Pancreas (tissue), 10 donors: ENCODE measurements at regions not wholly inside any gene's neighbourhood (a gene's known extent, or its start where the extent isn't known, plus 50 kb on each side); places are given as distances from the start of the nearest gene placed in this dataset.

Experiments
- ATAC-seq, 4 donors: fragments of 200-7000 bp; cut with Tn5 transposase; one replicate each; pipeline versions ENCODE4 v1.8.0 to v1.9.1; 2020; ENCODE audit warnings: mild to moderate bottlenecking in 4 of 4, moderate library complexity in 4 of 4
- DNase-seq, 6 donors: peaks; one replicate each; pipeline ENCODE4 v3.0.0-alpha.2; 2020
- FAIRE-seq: peaks from 2 replicates; lab custom pipeline; 2012; peaks lifted over from hg19 to GRCh38; lab: Jason Lieb, UNC
- H3K27ac ChIP-seq, 4 donors: fragments of 200-600 bp; sonication (generic); 1 replicate in 3 of 4; 2 replicates in 1 of 4; pipeline versions ENCODE4 v1.5.0 to v1.8.0; 2020
- H3K27me3 ChIP-seq, 4 donors: fragments of 200-600 bp; one replicate each; pipeline ENCODE4 v1.8.0; 2021
- H3K36me3 ChIP-seq, 3 donors: fragments of 200-600 bp; sonication (generic) in 1 of 3; one replicate each; pipeline versions ENCODE4 v1.5.0 to v1.8.0; 2020 to 2021
- H3K4me1 ChIP-seq, 3 donors: fragments of 200-600 bp; one replicate each; pipeline ENCODE4 v1.8.0; 2021
- H3K4me3 ChIP-seq, 4 donors: fragments of 200-600 bp; sonication (generic) in 2 of 4; one replicate each; pipeline versions ENCODE4 v1.5.0 to v1.8.0; 2020 to 2021
- H3K9me3 ChIP-seq, 4 donors: fragments of 200-600 bp; one replicate each; pipeline ENCODE4 v1.8.0; 2021
- CTCF ChIP-seq, 4 donors: fragments of 200-600 bp; sonication (generic) in 3 of 4; IDR thresholded peaks; one replicate each; pipeline versions ENCODE4 v1.5.0 to v1.8.0; 2021; ENCODE audit warnings: antibody characterized with exemption in 4 of 4
- WGBS, 2 donors: extraction: QIAGEN DNeasy Blood & Tissue Kit; methylation state at CpG; one replicate each; pipeline ENCODE4 v1.1.7; 2013; 5-methylcytosine and 5-hydroxymethylcytosine counted together
- intact Hi-C, 3 donors: fragments of 100-400 bp; cut with DNase I; formaldehyde crosslinking; loops; one replicate each; pipeline versions ENCODE4 v1.11.1 to v1.14.2; 2022
- donor health status: healthy with polysubstance abuse.
- donor health status: DM: no; HTN: no; CAD: no; lungs with moderate emphysema.
- donor health status: DM: no; HTN: no; CAD: no.
- donor health status: control.
- donor health status: control.
- donor health status: Bipolar disorder and iron deficiency.
- donor health status: DM: yes; HTN: yes; CAD: no.
- donor health status: DM: no; HTN: no; CAD: no.
- donor health status: DM: no; HTN: no; CAD: no.
- donor health status: DM: yes; HTN: yes; CAD: no.

DNA sequence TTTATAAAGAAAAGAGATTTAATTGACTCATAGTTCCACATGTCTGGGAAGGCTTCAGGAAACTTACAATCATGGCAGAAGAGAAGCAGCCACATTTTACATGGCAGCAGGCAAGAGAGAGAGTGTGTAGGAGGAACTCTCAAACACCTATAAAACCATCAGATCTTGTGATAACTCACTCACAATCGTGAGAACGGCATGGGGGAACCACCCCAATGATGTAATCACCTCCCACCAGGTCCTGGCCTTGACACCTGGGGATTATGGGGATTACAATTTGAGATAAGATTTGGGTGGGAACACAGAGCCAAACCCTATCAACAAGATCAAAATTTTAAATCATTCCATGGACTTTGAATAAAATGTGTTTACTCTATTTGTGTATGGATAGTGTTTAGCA lies 575.6 kb downstream of the ADCYAP1 start:
- Histone ChIP-seq H3K27me3 (no peaks in the 10 kb centered on the region), H3K4me1 (no peaks in the 10 kb centered on the region), H3K4me3 (no peak overlapping the region), H3K27ac (no peak overlapping the region), H3K36me3 (no peaks in the 10 kb centered on the region), H3K9me3 (no peaks in the 10 kb centered on the region)
- TF ChIP-seq CTCF (IDR thresholded peaks at IDR 0.05) = no peak
- DNase-seq (no peak), FAIRE-seq (no peak), ATAC-seq (no peak)
- intact Hi-C loops = no loop called here
- WGBS, 2 donors = 8 to 33% methylated on average over 2 of the region's 2 CpGs

DNA sequence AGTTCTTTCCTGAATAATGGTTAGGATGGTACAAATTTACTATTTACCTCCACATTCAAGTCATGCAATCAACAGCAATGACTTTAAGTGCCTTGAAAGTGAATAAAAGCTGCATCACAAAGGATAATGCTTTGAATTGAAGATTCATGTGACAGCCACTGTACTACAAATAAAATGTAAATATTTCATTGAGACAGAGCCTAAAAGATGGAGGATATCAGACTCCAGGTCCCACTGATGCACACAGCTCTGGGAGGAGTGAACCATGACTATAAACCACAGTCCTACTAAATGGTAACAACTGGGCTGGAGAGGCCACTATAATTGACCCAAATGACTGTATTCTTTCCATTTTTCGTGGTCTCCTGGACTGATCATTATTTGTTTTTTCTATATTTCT lies 576.9 kb downstream of the ADCYAP1 start:
- no peaks in the 10 kb centered on the region for H3K36me3 ChIP-seq
- 61 to 68% methylated on average over 1 of the region's 1 CpG for WGBS, 2 donors
- no peak for DNase-seq
- H3K27me3 ChIP-seq = no peaks in the 10 kb centered on the region
- H3K4me1 ChIP-seq = no peaks in the 10 kb centered on the region
- TF ChIP-seq CTCF (IDR thresholded peaks at IDR 0.05) = no peak
- no peak for ATAC-seq
- no peaks in the 10 kb centered on the region for H3K9me3 ChIP-seq
- no peak overlapping the region for H3K4me3 ChIP-seq
- intact Hi-C loops = no loop called here
- no peak overlapping the region for H3K27ac ChIP-seq
- FAIRE-seq = no peak

DNA sequence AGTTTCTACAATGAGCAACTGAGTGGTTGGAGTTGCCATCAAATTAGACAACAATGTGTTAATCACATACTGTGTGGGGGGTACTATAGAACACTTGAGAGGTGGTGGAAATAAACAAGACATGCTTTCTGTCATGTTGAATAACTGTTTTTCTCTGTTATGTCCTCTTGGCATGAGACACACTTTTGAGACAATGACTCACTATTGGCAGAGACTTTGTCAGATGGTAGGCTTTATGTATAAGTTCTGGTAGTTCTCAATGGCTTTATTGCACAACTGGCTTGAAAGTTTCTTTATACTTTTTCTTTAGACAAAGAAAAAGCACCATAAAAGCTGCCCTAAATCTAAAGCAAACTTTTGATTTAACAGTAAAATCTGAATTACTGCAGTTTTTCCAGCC lies 578.7 kb downstream of the ADCYAP1 start:
- ATAC-seq (peak in 3 of 4 donors; percentile 27 to 48 (median 38)), DNase-seq (no peak)

DNA sequence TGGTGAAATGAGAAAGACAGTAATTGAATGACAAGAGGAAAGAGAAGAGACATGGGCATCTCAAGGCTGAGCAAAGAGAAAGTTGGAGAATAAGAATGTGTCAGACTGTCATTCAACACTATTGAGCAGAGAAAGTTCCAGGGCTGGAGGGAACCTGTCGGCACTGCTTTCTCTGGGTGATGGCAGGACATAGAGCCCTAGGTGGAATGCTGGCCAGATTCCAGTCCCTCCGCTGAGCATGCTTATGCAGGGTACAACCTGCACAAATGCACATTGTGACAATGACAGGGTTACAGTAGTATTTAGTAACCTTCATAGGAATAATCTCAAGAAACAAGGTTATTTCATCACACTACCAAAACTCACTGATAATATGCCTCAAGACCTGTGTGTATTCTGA lies 582.8 kb downstream of the ADCYAP1 start:
- DNase-seq = no peak
- no peak for FAIRE-seq
- WGBS, 2 donors = 68 to 90% methylated on average over 2 of the region's 2 CpGs
- Histone ChIP-seq H3K36me3 (no peaks in the 10 kb centered on the region), H3K27me3 (no peaks in the 10 kb centered on the region), H3K9me3 (no peaks in the 10 kb centered on the region), H3K27ac (no peak overlapping the region), H3K4me3 (no peak overlapping the region), H3K4me1 (no peaks in the 10 kb centered on the region)
- intact Hi-C loops = no loop called here
- no peak for ATAC-seq
- no peak for TF ChIP-seq CTCF (IDR thresholded peaks at IDR 0.05)

More for the DNA sequence above, 578.7 kb downstream of the ADCYAP1 start:
- no peaks in the 10 kb centered on the region for H3K27me3 ChIP-seq
- no peaks in the 10 kb centered on the region for H3K36me3 ChIP-seq
- FAIRE-seq = no peak
- intact Hi-C loops = no loop called here
- H3K4me3 ChIP-seq = no peak overlapping the region
- no peak overlapping the region for H3K27ac ChIP-seq
- no peak for TF ChIP-seq CTCF (IDR thresholded peaks at IDR 0.05)
- no peaks in the 10 kb centered on the region for H3K9me3 ChIP-seq
- no peaks in the 10 kb centered on the region for H3K4me1 ChIP-seq

GRCh38 chr18:1488394-1488793 lies 583.7 kb downstream of the ADCYAP1 start:
- Histone ChIP-seq H3K9me3 (no peaks in the 10 kb centered on the region), H3K27me3 (no peaks in the 10 kb centered on the region), H3K36me3 (no peaks in the 10 kb centered on the region), H3K4me3 (no peak overlapping the region), H3K27ac (no peak overlapping the region), H3K4me1 (no peaks in the 10 kb centered on the region)
- ATAC-seq (no peak), FAIRE-seq (no peak), DNase-seq (no peak)
- TF ChIP-seq CTCF (IDR thresholded peaks at IDR 0.05) = no peak
- WGBS, 2 donors = 87 to 90% methylated on average over 4 of the region's 4 CpGs
- intact Hi-C loops = no loop called here
